ENCODE measurements at regions not wholly inside any gene's neighbourhood (a gene's known extent, or its start where the extent isn't known, plus 50 kb on each side); places are given as distances from the start of the nearest gene placed in this dataset.
"Not testable (repeated sequence)": the region's sequence is repeated elsewhere in the genome, so short reads cannot be mapped to it uniquely, and the experiment has no call there.

- Histone ChIP-seq H3K9me3 (no peaks in the 10 kb centered on the region), H3K4me1 (no peaks in the 10 kb centered on the region), H3K27me3 (no peaks in the 10 kb centered on the region), H3K27ac (no peak overlapping the region), H3K36me3 (no peaks in the 10 kb centered on the region), H3K4me3 (no peak overlapping the region)
- intact Hi-C loops (cut with DNase I), result no loop called here
- no peak for DNase-seq (ENCODE audit: low spot score in 2 of 2)
- no peak for TF ChIP-seq CTCF (IDR thresholded peaks at IDR 0.05)
Measured at GRCh38 chr3:139134678-139135372, 90.1 kb upstream of the PRR23C start.

- no peak for DNase-seq (ENCODE audit: low spot score in 2 of 2)
- no peaks in the 10 kb centered on the region for H3K4me1 ChIP-seq
- no peaks in the 10 kb centered on the region for H3K27me3 ChIP-seq
- intact Hi-C loops (cut with DNase I), result no loop called here
- H3K27ac ChIP-seq, result no peak overlapping the region
- H3K4me3 ChIP-seq, result no peak overlapping the region
- H3K36me3 ChIP-seq, result no peaks in the 10 kb centered on the region
- H3K9me3 ChIP-seq, result no peaks in the 10 kb centered on the region
- TF ChIP-seq CTCF (IDR thresholded peaks at IDR 0.05), result no peak
Measured at GRCh38 chr3:139135657-139136056, 91.0 kb upstream of the PRR23C start.

- TF ChIP-seq CTCF (IDR thresholded peaks at IDR 0.05), result no peak
- no peaks in the 10 kb centered on the region for H3K4me1 ChIP-seq
- no peaks in the 10 kb centered on the region for H3K27me3 ChIP-seq
- H3K4me3 ChIP-seq, result no peak overlapping the region
- DNase-seq (ENCODE audit: low spot score in 2 of 2), result no peak
- no peak overlapping the region for H3K27ac ChIP-seq
- intact Hi-C loops (cut with DNase I), result no loop called here
- no peaks in the 10 kb centered on the region for H3K9me3 ChIP-seq
- H3K36me3 ChIP-seq, result no peaks in the 10 kb centered on the region
Measured at GRCh38 chr3:139136469-139137202, 91.9 kb upstream of the PRR23C start.

- no peaks in the 10 kb centered on the region for H3K27me3 ChIP-seq
- no peak overlapping the region for H3K27ac ChIP-seq
- no peak overlapping the region for H3K4me3 ChIP-seq
- TF ChIP-seq CTCF (IDR thresholded peaks at IDR 0.05), result no peak
- intact Hi-C loops (cut with DNase I), result no loop called here
- H3K4me1 ChIP-seq, result no peaks in the 10 kb centered on the region
- no peaks in the 10 kb centered on the region for H3K9me3 ChIP-seq
- no peak for DNase-seq (ENCODE audit: low spot score in 2 of 2)
- no peaks in the 10 kb centered on the region for H3K36me3 ChIP-seq
Measured at GRCh38 chr3:139140553-139140952, 95.9 kb upstream of the PRR23C start.

- H3K9me3 ChIP-seq; DNase-seq (ENCODE audit: low spot score in 2 of 2); H3K27me3 ChIP-seq; H3K4me1 ChIP-seq; H3K36me3 ChIP-seq; H3K4me3 ChIP-seq; intact Hi-C loops (cut with DNase I); H3K27ac ChIP-seq: not testable (repeated sequence)
Measured at GRCh38 chr3:139145980-139146379, 101.3 kb upstream of the PRR23C start.

- intact Hi-C loops (cut with DNase I), result no loop called here
- Histone ChIP-seq H3K4me1 (no peaks in the 10 kb centered on the region), H3K27ac (no peak overlapping the region), H3K9me3 (peaks cover 0 to 4% of the 10 kb centered on the region in 2 donors), H3K36me3 (no peaks in the 10 kb centered on the region), H3K27me3 (no peaks in the 10 kb centered on the region), H3K4me3 (no peak overlapping the region)
- TF ChIP-seq CTCF (IDR thresholded peaks at IDR 0.05), result no peak
- DNase-seq (ENCODE audit: low spot score in 2 of 2), result no peak
Measured at GRCh38 chr3:139151530-139151929, 106.8 kb upstream of the PRR23C start.

GRCh38 chr3:139153434-139153833 lies 108.7 kb upstream of the PRR23C start:
- intact Hi-C loops (cut with DNase I); H3K36me3 ChIP-seq; H3K9me3 ChIP-seq; H3K27me3 ChIP-seq; DNase-seq (ENCODE audit: low spot score in 2 of 2); H3K4me1 ChIP-seq; H3K4me3 ChIP-seq; H3K27ac ChIP-seq: not testable (repeated sequence)

Data from ascending aorta (tissue), 2 donors.